Nephron (organoid): ENCODE measurements at regions not wholly inside any gene's neighbourhood (a gene's known extent, or its start where the extent isn't known, plus 50 kb on each side); places are given as distances from the start of the nearest gene placed in this dataset.
A peak's percentile ranks its signal among the peaks of the same experiment; 100 is the strongest.

Experiments
- H3K27ac Mint-ChIP-seq, 3 experiments: 2 replicates each; pipeline ENCODE4 v1.8.0; 2020; ENCODE audit warnings: mixed read lengths in 3 of 3, mild to moderate bottlenecking in 2 of 3, moderate library complexity in 1 of 3
- H3K27me3 Mint-ChIP-seq: 2 replicates; pipeline ENCODE4 v1.8.0; 2021; ENCODE audit warnings: low read depth, mild to moderate bottlenecking, moderate library complexity, mixed read lengths
- H3K36me3 Mint-ChIP-seq: 2 replicates; pipeline ENCODE4 v1.8.0; 2020; ENCODE audit warnings: low read depth, mixed read lengths
- H3K4me1 Mint-ChIP-seq: 2 replicates; pipeline ENCODE4 v1.8.0; 2020; ENCODE audit warnings: mixed read lengths
- H3K4me3 Mint-ChIP-seq, 3 experiments: 2 replicates each; pipeline ENCODE4 v1.8.0; 2020; ENCODE audit warnings: mild to moderate bottlenecking in 3 of 3, mixed read lengths in 3 of 3, moderate library complexity in 2 of 3
- H3K9me3 Mint-ChIP-seq: 2 replicates; pipeline ENCODE4 v1.8.0; 2020; ENCODE audit warnings: mixed read lengths
- TF ChIP-seq, protein P1 (sequence below), 3 experiments: fragments of 200-600 bp; sonication (generic); IDR thresholded peaks; one replicate each; pipeline ENCODE4 v1.5.0; 2021; ENCODE audit warnings: antibody characterized with exemption in 3 of 3; ENCODE audit not compliant: unreplicated experiment in 3 of 3

DNA sequence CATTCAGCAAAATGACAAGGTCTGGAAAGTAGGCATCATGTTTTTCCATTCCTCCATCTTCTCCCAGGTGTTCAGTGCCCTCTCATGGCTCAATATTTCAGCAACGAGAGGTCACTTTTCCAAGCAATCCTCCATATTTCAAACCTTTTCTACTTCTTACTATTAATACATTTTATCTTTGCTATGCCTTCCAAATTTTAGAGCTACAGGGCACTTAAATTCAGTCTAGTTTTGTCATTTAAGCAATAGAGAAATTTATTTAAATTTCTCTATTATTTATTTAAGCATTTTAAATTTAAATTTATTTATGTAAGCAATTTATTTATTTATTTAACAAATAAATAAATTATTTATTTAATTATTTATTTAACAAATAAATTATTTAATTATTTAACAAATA is 305.1 kb upstream of the ANXA10 start:
- Mint-ChIP-seq H3K27ac (no peak overlapping the region), H3K27me3 (no peaks in the 10 kb centered on the region), H3K36me3 (peaks cover 3% of the 10 kb centered on the region), H3K4me1 (peaks cover 9% of the 10 kb centered on the region), H3K9me3 (no peaks in the 10 kb centered on the region), H3K4me3 (no peak overlapping the region)
- TF ChIP-seq, protein P1, sequence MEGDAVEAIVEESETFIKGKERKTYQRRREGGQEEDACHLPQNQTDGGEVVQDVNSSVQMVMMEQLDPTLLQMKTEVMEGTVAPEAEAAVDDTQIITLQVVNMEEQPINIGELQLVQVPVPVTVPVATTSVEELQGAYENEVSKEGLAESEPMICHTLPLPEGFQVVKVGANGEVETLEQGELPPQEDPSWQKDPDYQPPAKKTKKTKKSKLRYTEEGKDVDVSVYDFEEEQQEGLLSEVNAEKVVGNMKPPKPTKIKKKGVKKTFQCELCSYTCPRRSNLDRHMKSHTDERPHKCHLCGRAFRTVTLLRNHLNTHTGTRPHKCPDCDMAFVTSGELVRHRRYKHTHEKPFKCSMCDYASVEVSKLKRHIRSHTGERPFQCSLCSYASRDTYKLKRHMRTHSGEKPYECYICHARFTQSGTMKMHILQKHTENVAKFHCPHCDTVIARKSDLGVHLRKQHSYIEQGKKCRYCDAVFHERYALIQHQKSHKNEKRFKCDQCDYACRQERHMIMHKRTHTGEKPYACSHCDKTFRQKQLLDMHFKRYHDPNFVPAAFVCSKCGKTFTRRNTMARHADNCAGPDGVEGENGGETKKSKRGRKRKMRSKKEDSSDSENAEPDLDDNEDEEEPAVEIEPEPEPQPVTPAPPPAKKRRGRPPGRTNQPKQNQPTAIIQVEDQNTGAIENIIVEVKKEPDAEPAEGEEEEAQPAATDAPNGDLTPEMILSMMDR (IDR thresholded peaks at IDR 0.05; ENCODE audit: unreplicated experiment in 3 of 3): no peak

GRCh38 chr4:167802463-167803212 is 289.7 kb upstream of the ANXA10 start:
- Mint-ChIP-seq H3K9me3 (no peaks in the 10 kb centered on the region), H3K4me3 (no peak overlapping the region), H3K27me3 (no peaks in the 10 kb centered on the region), H3K36me3 (no peaks in the 10 kb centered on the region), H3K27ac (peak overlapping the region in 2 of 3 experiments; percentile 2 to 78), H3K4me1 (peaks cover 5% of the 10 kb centered on the region)
- TF ChIP-seq, protein P1 (IDR thresholded peaks at IDR 0.05; ENCODE audit: unreplicated experiment in 3 of 3): no peak

DNA sequence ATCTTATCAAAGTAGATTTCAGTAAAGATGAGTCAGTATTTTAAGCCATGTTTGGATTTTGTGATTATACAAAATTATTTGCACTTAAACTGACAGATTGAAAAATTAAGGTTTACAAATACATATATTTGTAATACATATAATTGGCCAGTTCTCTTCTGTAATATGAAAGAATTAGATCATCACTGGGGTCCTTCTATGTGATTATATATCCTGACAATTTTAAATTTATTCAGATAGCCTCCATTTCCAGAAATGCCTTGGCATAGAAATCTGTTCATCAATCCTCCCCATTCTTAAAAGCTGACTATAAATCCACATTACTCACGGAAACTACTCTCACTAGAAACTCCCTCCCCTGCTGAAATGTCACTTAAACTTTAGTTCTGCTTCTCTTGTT is 280.4 kb upstream of the ANXA10 start:
- TF ChIP-seq, protein P1 (IDR thresholded peaks at IDR 0.05; ENCODE audit: unreplicated experiment in 3 of 3): no peak
- peaks cover 10% of the 10 kb centered on the region for H3K36me3 Mint-ChIP-seq
- no peak overlapping the region for H3K4me3 Mint-ChIP-seq
- H3K4me1 Mint-ChIP-seq: peaks cover 21% of the 10 kb centered on the region
- H3K27ac Mint-ChIP-seq: peak overlapping the region in 1 of 3 experiments; percentile 10
- no peaks in the 10 kb centered on the region for H3K27me3 Mint-ChIP-seq
- H3K9me3 Mint-ChIP-seq: peaks cover 23% of the 10 kb centered on the region

GRCh38 chr4:167826281-167826680 is 266.1 kb upstream of the ANXA10 start:
- Mint-ChIP-seq H3K4me1 (no peaks in the 10 kb centered on the region), H3K4me3 (no peak overlapping the region), H3K27ac (peak overlapping the region in 1 of 3 experiments; percentile 47), H3K27me3 (no peaks in the 10 kb centered on the region), H3K36me3 (no peaks in the 10 kb centered on the region), H3K9me3 (no peaks in the 10 kb centered on the region)
- TF ChIP-seq, protein P1 (IDR thresholded peaks at IDR 0.05; ENCODE audit: unreplicated experiment in 3 of 3): no peak

GRCh38 chr4:167831855-167832254 is 260.5 kb upstream of the ANXA10 start:
- TF ChIP-seq, protein P1 (IDR thresholded peaks at IDR 0.05; ENCODE audit: unreplicated experiment in 3 of 3): no peak
- Mint-ChIP-seq H3K27ac (no peak overlapping the region), H3K4me3 (no peak overlapping the region)

DNA sequence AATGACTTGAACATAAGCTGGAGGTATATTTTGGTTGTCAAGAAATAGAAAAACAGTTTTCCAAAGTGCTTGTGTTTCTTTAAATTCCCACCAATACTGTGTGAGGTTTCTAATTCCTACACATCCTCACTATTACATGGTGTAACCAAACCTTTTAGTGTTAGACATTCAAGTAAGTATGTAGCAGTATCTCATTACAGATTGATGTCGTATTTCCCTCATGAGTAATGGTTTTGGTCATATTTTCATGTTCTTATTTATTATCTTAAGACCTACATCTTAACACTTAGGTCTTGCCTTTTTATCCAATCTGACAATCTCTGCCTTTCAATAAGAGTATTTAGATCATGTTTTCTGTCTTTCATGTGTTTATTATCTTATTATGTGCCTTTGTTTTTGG is 253.7 kb upstream of the ANXA10 start:
- H3K27ac Mint-ChIP-seq: no peak overlapping the region
- peaks cover 4% of the 10 kb centered on the region for H3K4me1 Mint-ChIP-seq
- no peaks in the 10 kb centered on the region for H3K27me3 Mint-ChIP-seq
- H3K36me3 Mint-ChIP-seq: no peaks in the 10 kb centered on the region
- H3K9me3 Mint-ChIP-seq: peaks cover 3% of the 10 kb centered on the region
- TF ChIP-seq, protein P1 (IDR thresholded peaks at IDR 0.05; ENCODE audit: unreplicated experiment in 3 of 3): no peak
- H3K4me3 Mint-ChIP-seq: no peak overlapping the region

More at GRCh38 chr4:167831855-167832254, 260.5 kb upstream of the ANXA10 start:
- no peaks in the 10 kb centered on the region for H3K4me1 Mint-ChIP-seq
- no peaks in the 10 kb centered on the region for H3K27me3 Mint-ChIP-seq
- H3K9me3 Mint-ChIP-seq: no peaks in the 10 kb centered on the region
- no peaks in the 10 kb centered on the region for H3K36me3 Mint-ChIP-seq
